Liver (tissue), 8 donors: ENCODE measurements at regions not wholly inside any gene's neighbourhood (a gene's known extent, or its start where the extent isn't known, plus 50 kb on each side); places are given as distances from the start of the nearest gene placed in this dataset.

Experiments
- DNase-seq: peaks from one replicate; pipeline ENCODE4 v3.0.0-alpha.2; 2017; ENCODE audit warnings: low spot score
- H3K27ac ChIP-seq, 2 donors: one replicate each; pipeline ENCODE4 v1.7.0; 2013; ENCODE audit warnings: inconsistent platforms in 2 of 2, low read length in 2 of 2, control low read depth in 1 of 2, low read depth in 1 of 2, mild to moderate bottlenecking in 1 of 2
- H3K27me3 ChIP-seq, 4 donors: one replicate each; pipeline versions ENCODE4 v1.6.1 to v1.7.0; 2013; ENCODE audit warnings: low read length in 3 of 4, inconsistent platforms in 1 of 4, mild to moderate bottlenecking in 1 of 4, moderate library complexity in 1 of 4; ENCODE audit not compliant: control insufficient read depth in 4 of 4, insufficient read depth in 4 of 4
- H3K36me3 ChIP-seq, 4 donors: one replicate each; pipeline versions ENCODE4 v1.6.1 to v1.7.0; 2013; ENCODE audit warnings: low read length in 3 of 4, mild to moderate bottlenecking in 3 of 4, low read depth in 1 of 4, moderate library complexity in 1 of 4; ENCODE audit not compliant: control insufficient read depth in 4 of 4, insufficient read depth in 3 of 4
- H3K4me1 ChIP-seq, 4 donors: one replicate each; pipeline versions ENCODE4 v1.6.1 to v1.7.0; 2013; ENCODE audit warnings: low read length in 3 of 4, mild to moderate bottlenecking in 3 of 4, moderate library complexity in 1 of 4; ENCODE audit not compliant: control insufficient read depth in 4 of 4, insufficient read depth in 4 of 4
- H3K4me3 ChIP-seq, 3 donors: one replicate each; pipeline versions ENCODE4 v1.6.1 to v1.7.0; 2013; ENCODE audit warnings: low read length in 3 of 3, control low read depth in 1 of 3, low read depth in 1 of 3, mild to moderate bottlenecking in 1 of 3
- H3K9ac ChIP-seq, 2 donors: one replicate each; pipeline ENCODE4 v1.7.0; 2013; ENCODE audit warnings: low read length in 2 of 2, mild to moderate bottlenecking in 2 of 2, moderate library complexity in 2 of 2, control low read depth in 1 of 2, low read depth in 1 of 2
- H3K9me3 ChIP-seq, 4 donors: one replicate each; pipeline versions ENCODE4 v1.6.1 to v1.7.0; 2013; ENCODE audit warnings: low read length in 3 of 4; ENCODE audit not compliant: control insufficient read depth in 4 of 4
- EGR1 ChIP-seq, 2 donors: IDR thresholded peaks; 2 replicates each; pipeline ENCODE4 v1.6.1; 2016 to 2018; ENCODE audit warnings: antibody characterized with exemption in 2 of 2, low read depth in 2 of 2
- FOXA1 ChIP-seq: IDR thresholded peaks from 2 replicates; pipeline ENCODE4 v1.6.1; 2016; ENCODE audit warnings: antibody characterized with exemption
- FOXA2 ChIP-seq: IDR thresholded peaks from 2 replicates; pipeline ENCODE4 v1.6.1; 2016; ENCODE audit warnings: antibody characterized with exemption
- GABPA ChIP-seq, 2 donors: IDR thresholded peaks in 1 of 2; conservative IDR thresholded peaks in 1 of 2; 2 replicates each; pipeline ENCODE4 v1.6.1; 2016; ENCODE audit warnings: antibody characterized with exemption in 2 of 2, mild to moderate bottlenecking in 1 of 2, moderate library complexity in 1 of 2
- HNF4A ChIP-seq, 2 donors: conservative IDR thresholded peaks; 2 replicates each; pipeline ENCODE4 v1.6.1; 2016; ENCODE audit warnings: antibody characterized with exemption in 2 of 2, mild to moderate bottlenecking in 2 of 2
- HNF4G ChIP-seq: IDR thresholded peaks from 2 replicates; pipeline ENCODE4 v1.6.1; 2016; ENCODE audit warnings: antibody characterized with exemption
- JUND ChIP-seq, 2 donors: IDR thresholded peaks; 2 replicates each; pipeline ENCODE4 v1.6.1; 2016; ENCODE audit warnings: antibody characterized with exemption in 2 of 2
- NR2F2 ChIP-seq: IDR thresholded peaks from 2 replicates; pipeline ENCODE4 v1.6.1; 2016; ENCODE audit warnings: antibody characterized with exemption
- RAD21 ChIP-seq, 2 donors: IDR thresholded peaks; 2 replicates each; pipeline ENCODE4 v1.6.1; 2016; ENCODE audit warnings: antibody characterized with exemption in 2 of 2, mild to moderate bottlenecking in 2 of 2
- RXRA ChIP-seq, 2 donors: IDR thresholded peaks; 2 replicates each; pipeline ENCODE4 v1.6.1; 2017 to 2018; ENCODE audit warnings: antibody characterized with exemption in 2 of 2, mild to moderate bottlenecking in 1 of 2
- SP1 ChIP-seq: IDR thresholded peaks from 2 replicates; pipeline ENCODE4 v1.6.1; 2018; ENCODE audit warnings: antibody characterized with exemption, mild to moderate bottlenecking
- TAF1 ChIP-seq: conservative IDR thresholded peaks from 2 replicates; pipeline ENCODE4 v1.6.1; 2016; ENCODE audit warnings: antibody characterized with exemption, mild to moderate bottlenecking
- YY1 ChIP-seq: IDR thresholded peaks from 2 replicates; pipeline ENCODE4 v1.6.1; 2016; ENCODE audit warnings: antibody characterized with exemption, mild to moderate bottlenecking
- WGBS: extraction: QIAGEN DNeasy Blood & Tissue Kit; methylation state at CpG from one replicate; pipeline ENCODE4 v1.1.7; 2013; 5-methylcytosine and 5-hydroxymethylcytosine counted together
- TF ChIP-seq, protein P1 (sequence below): IDR thresholded peaks from 2 replicates; pipeline ENCODE4 v1.6.1; 2016; ENCODE audit warnings: antibody characterized with exemption
- TF ChIP-seq, protein P2 (sequence below): IDR thresholded peaks from 2 replicates; pipeline ENCODE4 v1.6.1; 2016; ENCODE audit warnings: antibody characterized with exemption
- TF ChIP-seq, protein P3 (sequence below): IDR thresholded peaks from 2 replicates; pipeline ENCODE4 v1.6.1; 2016; ENCODE audit warnings: antibody characterized with exemption
- TF ChIP-seq, protein P4 (sequence below): IDR thresholded peaks from 2 replicates; pipeline ENCODE4 v1.6.1; 2016; ENCODE audit warnings: antibody characterized with exemption, mild to moderate bottlenecking
- TF ChIP-seq, protein P5 (sequence below): fragments of 150-350 bp; IDR thresholded peaks from 2 replicates; pipeline ENCODE4 v1.5.1; 2017; ENCODE audit warnings: improper control_type of control experiment, low read depth, low read length; ENCODE audit not compliant: missing input control
- donor health status: healthy.
- donor health status: healthy.
- donor health status: healthy.
- donor health status: healthy.
- donor health status: healthy.

DNA sequence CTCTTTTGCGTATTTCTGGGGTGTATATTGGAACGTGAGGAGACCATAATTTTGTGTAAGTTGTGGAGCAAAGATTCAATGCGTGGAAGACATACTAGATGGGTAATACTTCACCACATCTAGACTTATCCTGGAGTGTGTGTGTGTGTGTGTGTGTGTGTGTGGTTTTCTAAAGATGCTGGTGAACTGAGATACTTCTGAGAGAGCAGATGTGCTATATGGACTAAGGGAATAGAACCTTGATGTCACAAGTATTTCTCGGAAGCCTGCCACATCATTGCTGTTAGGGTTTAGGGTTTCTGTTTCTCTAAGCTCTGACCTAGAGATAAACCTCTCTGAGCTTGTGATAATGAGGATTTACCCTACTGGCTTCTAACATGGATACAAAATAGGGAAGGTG, 138.8 kb downstream of the DACT1 start:
- no peak overlapping the region for H3K27ac ChIP-seq
- no peak for DNase-seq
- whole genome bisulfite sequencing = 90% methylated on average over 4 of the region's 4 CpGs
- no peaks in the 10 kb centered on the region for H3K36me3 ChIP-seq
- H3K4me3 ChIP-seq = no peak overlapping the region
- no peaks in the 10 kb centered on the region for H3K27me3 ChIP-seq
- TF ChIP-seq FOXA2 (no peak), EGR1 (IDR thresholded peaks at IDR 0.05; ENCODE audit: low read depth in 2 of 2) (no peak), GABPA (IDR thresholded peaks at IDR 0.05 in 1 of 2, conservative IDR thresholded peaks at IDR 0.05 in 1 of 2) (no peak), JUND (IDR thresholded peaks at IDR 0.05) (no peak), HNF4A (conservative IDR thresholded peaks at IDR 0.05) (no peak), RAD21 (IDR thresholded peaks at IDR 0.05) (no peak), NR2F2 (no peak), FOXA1 (no peak), SP1 (no peak), YY1 (no peak), RXRA (IDR thresholded peaks at IDR 0.05) (no peak)
- TF ChIP-seq, protein P1, sequence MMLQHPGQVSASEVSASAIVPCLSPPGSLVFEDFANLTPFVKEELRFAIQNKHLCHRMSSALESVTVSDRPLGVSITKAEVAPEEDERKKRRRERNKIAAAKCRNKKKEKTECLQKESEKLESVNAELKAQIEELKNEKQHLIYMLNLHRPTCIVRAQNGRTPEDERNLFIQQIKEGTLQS = no peak
- TF ChIP-seq, protein P2, sequence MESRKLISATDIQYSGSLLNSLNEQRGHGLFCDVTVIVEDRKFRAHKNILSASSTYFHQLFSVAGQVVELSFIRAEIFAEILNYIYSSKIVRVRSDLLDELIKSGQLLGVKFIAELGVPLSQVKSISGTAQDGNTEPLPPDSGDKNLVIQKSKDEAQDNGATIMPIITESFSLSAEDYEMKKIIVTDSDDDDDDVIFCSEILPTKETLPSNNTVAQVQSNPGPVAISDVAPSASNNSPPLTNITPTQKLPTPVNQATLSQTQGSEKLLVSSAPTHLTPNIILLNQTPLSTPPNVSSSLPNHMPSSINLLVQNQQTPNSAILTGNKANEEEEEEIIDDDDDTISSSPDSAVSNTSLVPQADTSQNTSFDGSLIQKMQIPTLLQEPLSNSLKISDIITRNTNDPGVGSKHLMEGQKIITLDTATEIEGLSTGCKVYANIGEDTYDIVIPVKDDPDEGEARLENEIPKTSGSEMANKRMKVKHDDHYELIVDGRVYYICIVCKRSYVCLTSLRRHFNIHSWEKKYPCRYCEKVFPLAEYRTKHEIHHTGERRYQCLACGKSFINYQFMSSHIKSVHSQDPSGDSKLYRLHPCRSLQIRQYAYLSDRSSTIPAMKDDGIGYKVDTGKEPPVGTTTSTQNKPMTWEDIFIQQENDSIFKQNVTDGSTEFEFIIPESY = no peak
- TF ChIP-seq, protein P3, sequence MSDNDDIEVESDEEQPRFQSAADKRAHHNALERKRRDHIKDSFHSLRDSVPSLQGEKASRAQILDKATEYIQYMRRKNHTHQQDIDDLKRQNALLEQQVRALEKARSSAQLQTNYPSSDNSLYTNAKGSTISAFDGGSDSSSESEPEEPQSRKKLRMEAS = no peak
- TF ChIP-seq, protein P4, sequence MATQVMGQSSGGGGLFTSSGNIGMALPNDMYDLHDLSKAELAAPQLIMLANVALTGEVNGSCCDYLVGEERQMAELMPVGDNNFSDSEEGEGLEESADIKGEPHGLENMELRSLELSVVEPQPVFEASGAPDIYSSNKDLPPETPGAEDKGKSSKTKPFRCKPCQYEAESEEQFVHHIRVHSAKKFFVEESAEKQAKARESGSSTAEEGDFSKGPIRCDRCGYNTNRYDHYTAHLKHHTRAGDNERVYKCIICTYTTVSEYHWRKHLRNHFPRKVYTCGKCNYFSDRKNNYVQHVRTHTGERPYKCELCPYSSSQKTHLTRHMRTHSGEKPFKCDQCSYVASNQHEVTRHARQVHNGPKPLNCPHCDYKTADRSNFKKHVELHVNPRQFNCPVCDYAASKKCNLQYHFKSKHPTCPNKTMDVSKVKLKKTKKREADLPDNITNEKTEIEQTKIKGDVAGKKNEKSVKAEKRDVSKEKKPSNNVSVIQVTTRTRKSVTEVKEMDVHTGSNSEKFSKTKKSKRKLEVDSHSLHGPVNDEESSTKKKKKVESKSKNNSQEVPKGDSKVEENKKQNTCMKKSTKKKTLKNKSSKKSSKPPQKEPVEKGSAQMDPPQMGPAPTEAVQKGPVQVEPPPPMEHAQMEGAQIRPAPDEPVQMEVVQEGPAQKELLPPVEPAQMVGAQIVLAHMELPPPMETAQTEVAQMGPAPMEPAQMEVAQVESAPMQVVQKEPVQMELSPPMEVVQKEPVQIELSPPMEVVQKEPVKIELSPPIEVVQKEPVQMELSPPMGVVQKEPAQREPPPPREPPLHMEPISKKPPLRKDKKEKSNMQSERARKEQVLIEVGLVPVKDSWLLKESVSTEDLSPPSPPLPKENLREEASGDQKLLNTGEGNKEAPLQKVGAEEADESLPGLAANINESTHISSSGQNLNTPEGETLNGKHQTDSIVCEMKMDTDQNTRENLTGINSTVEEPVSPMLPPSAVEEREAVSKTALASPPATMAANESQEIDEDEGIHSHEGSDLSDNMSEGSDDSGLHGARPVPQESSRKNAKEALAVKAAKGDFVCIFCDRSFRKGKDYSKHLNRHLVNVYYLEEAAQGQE = no peak
- TF ChIP-seq, protein P5, sequence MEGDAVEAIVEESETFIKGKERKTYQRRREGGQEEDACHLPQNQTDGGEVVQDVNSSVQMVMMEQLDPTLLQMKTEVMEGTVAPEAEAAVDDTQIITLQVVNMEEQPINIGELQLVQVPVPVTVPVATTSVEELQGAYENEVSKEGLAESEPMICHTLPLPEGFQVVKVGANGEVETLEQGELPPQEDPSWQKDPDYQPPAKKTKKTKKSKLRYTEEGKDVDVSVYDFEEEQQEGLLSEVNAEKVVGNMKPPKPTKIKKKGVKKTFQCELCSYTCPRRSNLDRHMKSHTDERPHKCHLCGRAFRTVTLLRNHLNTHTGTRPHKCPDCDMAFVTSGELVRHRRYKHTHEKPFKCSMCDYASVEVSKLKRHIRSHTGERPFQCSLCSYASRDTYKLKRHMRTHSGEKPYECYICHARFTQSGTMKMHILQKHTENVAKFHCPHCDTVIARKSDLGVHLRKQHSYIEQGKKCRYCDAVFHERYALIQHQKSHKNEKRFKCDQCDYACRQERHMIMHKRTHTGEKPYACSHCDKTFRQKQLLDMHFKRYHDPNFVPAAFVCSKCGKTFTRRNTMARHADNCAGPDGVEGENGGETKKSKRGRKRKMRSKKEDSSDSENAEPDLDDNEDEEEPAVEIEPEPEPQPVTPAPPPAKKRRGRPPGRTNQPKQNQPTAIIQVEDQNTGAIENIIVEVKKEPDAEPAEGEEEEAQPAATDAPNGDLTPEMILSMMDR = no peak
- no peak overlapping the region for H3K9ac ChIP-seq
- H3K4me1 ChIP-seq = no peaks in the 10 kb centered on the region
- H3K9me3 ChIP-seq = no peaks in the 10 kb centered on the region

DNA sequence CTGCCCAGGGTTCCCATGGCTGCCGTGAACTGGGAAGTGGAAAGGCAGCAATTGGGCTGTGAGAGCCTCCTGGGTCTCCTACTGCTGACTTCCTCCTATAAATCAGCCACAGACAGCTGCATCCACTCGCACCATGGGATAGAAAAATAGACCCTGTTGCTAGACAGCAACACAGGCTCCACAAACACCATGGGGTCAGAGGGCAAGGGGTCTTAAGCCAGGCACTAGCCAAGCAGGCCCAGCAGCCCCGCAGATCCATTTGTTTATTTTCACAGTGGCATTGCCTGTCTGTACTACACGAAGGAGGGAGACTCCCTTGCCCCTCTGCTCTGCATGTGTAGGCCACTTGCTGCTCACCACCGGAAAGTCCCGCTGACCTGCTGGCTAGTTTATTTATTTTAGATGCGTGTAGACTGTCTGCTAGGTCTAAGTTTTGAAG, 139.8 kb downstream of the DACT1 start:
- no peak for TF ChIP-seq RXRA (IDR thresholded peaks at IDR 0.05)
- TF ChIP-seq HNF4G = no peak
- TF ChIP-seq, protein P4 = no peak
- no peak for TF ChIP-seq NR2F2
- TF ChIP-seq HNF4A (conservative IDR thresholded peaks at IDR 0.05) = no peak
- TF ChIP-seq, protein P1 = no peak
- TF ChIP-seq, protein P5 = no peak
- TF ChIP-seq TAF1 = no peak
- no peak for TF ChIP-seq EGR1 (IDR thresholded peaks at IDR 0.05; ENCODE audit: low read depth in 2 of 2)
- no peak for DNase-seq
- Histone ChIP-seq H3K4me1 (no peaks in the 10 kb centered on the region), H3K4me3 (no peak overlapping the region), H3K36me3 (no peaks in the 10 kb centered on the region), H3K9ac (no peak overlapping the region), H3K9me3 (no peaks in the 10 kb centered on the region), H3K27ac (no peak overlapping the region), H3K27me3 (no peaks in the 10 kb centered on the region)
- WGBS = 38% methylated on average over 7 of the region's 7 CpGs
